ENCODE measurements at regions not wholly inside any gene's neighbourhood (a gene's known extent, or its start where the extent isn't known, plus 50 kb on each side); places are given as distances from the start of the nearest gene placed in this dataset.
A peak's percentile ranks its signal among the peaks of the same experiment; 100 is the strongest.
"Not testable (repeated sequence)": the region's sequence is repeated elsewhere in the genome, so short reads cannot be mapped to it uniquely, and the experiment has no call there.

DNA sequence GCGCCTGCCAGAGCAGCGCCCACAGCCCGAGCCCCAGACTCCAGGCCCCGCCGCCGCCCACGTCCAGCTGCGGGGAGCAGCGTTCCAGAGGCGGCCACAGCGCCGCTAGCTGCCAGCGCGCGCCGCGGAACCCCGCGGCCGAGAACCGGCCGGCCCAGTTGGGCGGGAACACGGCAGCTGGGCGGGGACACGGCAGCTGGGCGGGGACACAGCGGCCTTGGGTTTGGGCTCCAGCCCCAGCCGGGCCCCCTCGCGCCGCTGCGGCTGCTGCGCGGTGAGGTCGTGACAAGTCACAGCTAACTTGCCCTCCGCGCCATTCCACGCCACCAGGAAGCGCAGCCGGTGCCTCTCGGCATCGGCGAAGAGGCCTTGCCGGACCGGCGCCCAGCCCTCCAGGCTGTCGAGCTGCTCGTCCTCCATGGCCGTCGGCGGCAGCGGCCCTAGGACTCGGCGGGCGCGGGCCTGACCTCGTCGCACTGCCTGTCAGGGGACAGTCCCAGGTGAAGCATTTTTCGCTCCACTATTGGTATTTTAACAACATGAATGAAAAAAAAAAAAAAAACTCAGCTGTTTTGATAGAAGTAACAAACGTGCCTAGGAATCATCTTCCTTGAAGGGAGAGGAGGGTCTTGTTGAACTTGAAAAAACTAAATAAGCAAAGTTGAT lies 56.6 kb upstream of the GOLGA8N start:
- DNase-seq, result peak; percentile 59

- not testable (repeated sequence) for DNase-seq
Observed at GRCh38 chr15:32536057-32536493, 57.2 kb upstream of the GOLGA8N start.

DNA sequence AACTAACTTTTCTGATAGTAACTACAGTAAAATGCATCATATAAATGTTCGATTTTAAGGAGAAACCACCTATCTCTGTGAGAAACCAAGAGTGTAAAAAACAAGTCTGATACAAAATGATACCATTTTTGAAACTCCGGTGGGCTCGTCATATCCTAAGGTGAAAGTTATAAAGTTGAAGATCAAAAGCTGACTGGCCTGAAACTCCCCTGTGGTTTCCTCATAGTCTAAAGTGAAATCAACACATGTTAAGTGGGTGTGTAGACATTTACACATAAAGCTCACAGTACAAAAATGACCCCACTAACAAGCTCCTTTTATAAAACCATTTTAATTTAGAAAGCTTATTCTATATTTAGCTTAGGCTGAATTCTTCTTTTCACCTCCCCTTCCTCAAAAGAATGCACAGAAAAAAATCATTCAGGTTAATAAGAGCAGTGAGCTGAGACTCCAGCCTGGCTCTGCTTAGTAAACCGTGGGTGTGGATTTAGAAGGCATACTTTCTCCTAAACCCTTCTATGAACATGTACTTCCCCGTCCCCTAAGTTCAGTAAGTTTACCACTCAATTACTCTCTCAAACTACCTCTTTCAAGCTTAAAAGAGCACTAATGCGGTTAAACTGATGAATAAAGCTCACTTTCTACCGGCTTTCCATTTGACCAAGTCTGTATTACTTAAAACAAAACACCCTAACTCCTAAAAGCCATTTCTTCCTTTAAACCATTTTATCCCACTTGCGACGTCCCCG lies 57.9 kb upstream of the GOLGA8N start:
- DNase-seq, result not testable (repeated sequence)

- DNase-seq, result not testable (repeated sequence)
Observed at GRCh38 chr15:32522900-32523299, 67.5 kb upstream of the GOLGA8O start.

GRCh38 chr15:32522421-32522820 lies 67.0 kb upstream of the GOLGA8O start:
- not testable (repeated sequence) for DNase-seq

- not testable (repeated sequence) for DNase-seq
Observed at GRCh38 chr15:32518976-32519375, 63.5 kb upstream of the GOLGA8O start.

GRCh38 chr15:32518013-32518412 lies 62.6 kb upstream of the GOLGA8O start:
- not testable (repeated sequence) for DNase-seq

DNA sequence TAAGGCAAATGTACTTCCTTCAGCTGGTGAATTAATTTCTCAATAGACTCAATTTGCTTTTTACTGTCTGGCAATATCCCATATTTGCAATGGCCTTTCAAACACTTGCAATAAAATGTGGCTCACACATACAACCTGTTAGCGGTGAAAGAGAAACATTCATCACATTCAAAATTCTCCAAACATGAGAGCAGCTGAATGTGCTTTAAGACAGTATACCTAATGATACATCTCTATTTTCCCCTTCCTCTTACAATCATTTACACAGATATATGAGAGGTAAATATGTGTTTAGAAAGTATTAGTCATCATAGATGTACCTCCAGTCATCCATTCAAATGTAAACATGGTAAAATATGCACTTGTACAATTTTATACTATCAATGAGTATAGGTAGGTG lies 61.5 kb upstream of the GOLGA8O start:
- not testable (repeated sequence) for DNase-seq

DNA sequence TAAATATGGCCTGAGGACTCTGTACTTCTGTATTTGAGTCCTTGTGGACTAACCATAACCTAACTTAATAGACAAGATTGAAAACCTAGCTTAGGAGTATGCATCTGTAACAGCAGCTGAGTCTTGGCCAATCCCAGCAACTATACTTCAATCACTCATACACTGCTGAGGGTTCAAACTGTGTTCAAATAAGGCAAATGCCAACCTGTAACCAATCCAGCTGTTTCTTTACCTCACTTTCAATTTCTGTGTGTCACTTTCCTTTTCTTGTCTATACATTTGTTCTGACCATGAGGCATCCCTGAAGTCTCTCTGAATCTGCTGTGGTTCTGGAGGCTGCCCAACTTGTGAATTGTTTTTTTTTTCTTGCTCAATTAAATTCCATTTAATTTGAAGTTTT lies 57.9 kb upstream of the GOLGA8O start:
- DNase-seq, result not testable (repeated sequence)

- not testable (repeated sequence) for DNase-seq
Observed at GRCh38 chr15:32510027-32510426, 54.6 kb upstream of the GOLGA8O start.

DNA sequence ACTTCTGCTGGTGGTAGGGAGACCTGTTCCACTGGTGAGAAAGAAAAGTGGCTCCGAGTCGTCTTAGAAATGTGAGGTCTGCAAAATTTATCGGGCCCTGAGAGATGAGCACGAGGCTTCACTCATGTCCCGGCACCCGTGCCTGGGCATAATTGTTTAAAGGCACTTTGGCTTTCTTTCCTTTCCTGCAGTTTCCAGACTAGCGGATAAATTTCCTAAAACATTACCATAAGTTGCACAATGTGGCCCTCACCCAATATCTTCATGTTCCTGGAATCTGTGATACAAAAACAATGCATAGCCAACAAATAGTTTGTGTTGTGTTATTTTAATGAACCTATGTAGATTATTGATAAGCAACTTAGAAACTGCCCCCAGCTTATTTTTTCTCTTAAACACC lies 52.6 kb upstream of the GOLGA8O start:
- not testable (repeated sequence) for DNase-seq

GRCh38 chr15:32506787-32507186 lies 51.4 kb upstream of the GOLGA8O start:
- not testable (repeated sequence) for DNase-seq

- not testable (repeated sequence) for DNase-seq
Observed at GRCh38 chr15:32505633-32506032, 50.2 kb upstream of the GOLGA8O start.
